Endodermal cell (in vitro differentiated cells): ENCODE measurements at regions not wholly inside any gene's neighbourhood (a gene's known extent, or its start where the extent isn't known, plus 50 kb on each side); places are given as distances from the start of the nearest gene placed in this dataset.

ENCODE experiments used
- DNase-seq: peaks from one replicate; pipeline ENCODE4 v3.0.0-alpha.2; 2017
- H3K27ac ChIP-seq: 2 replicates; pipeline ENCODE4 v1.5.1; 2013; ENCODE audit warnings: mild to moderate bottlenecking, low read depth, low read length, moderate library complexity
- H3K27me3 ChIP-seq: 2 replicates; pipeline ENCODE4 v1.6.1; 2013; ENCODE audit warnings: mild to moderate bottlenecking, low read length, moderate library complexity; ENCODE audit not compliant: insufficient read depth, control insufficient read depth, poor library complexity, severe bottlenecking
- H3K36me3 ChIP-seq: 2 replicates; pipeline ENCODE4 v1.7.0; 2013; ENCODE audit warnings: mild to moderate bottlenecking, low read length, moderate library complexity; ENCODE audit not compliant: control insufficient read depth, insufficient read depth
- H3K4me1 ChIP-seq: one replicate; pipeline ENCODE4 v1.7.0; 2013; ENCODE audit warnings: low read length; ENCODE audit not compliant: control insufficient read depth, insufficient read depth
- H3K4me3 ChIP-seq: 2 replicates; pipeline ENCODE4 v1.5.1; 2013; ENCODE audit warnings: mild to moderate bottlenecking, low read length, moderate library complexity
- H3K9ac ChIP-seq: 2 replicates; pipeline ENCODE4 v1.6.1; 2013; ENCODE audit warnings: mild to moderate bottlenecking, low read length, moderate library complexity; ENCODE audit not compliant: poor library complexity, severe bottlenecking; ENCODE audit errors: extremely low read depth
- H3K9me3 ChIP-seq: 2 replicates; pipeline ENCODE4 v1.6.1; 2013; ENCODE audit warnings: mild to moderate bottlenecking, low read length, moderate library complexity; ENCODE audit not compliant: control insufficient read depth
- H3K27ac Mint-ChIP-seq: 2 replicates; pipeline ENCODE4 v1.8.0; 2020; ENCODE audit warnings: mixed read lengths
- H3K27me3 Mint-ChIP-seq: 2 replicates; pipeline ENCODE4 v1.8.0; 2021; ENCODE audit warnings: mild to moderate bottlenecking, mixed read lengths; ENCODE audit not compliant: insufficient read depth
- H3K36me3 Mint-ChIP-seq: 2 replicates; pipeline ENCODE4 v1.8.0; 2020; ENCODE audit warnings: low read depth, mixed read lengths
- H3K4me1 Mint-ChIP-seq: 2 replicates; pipeline ENCODE4 v1.8.0; 2020; ENCODE audit warnings: mixed read lengths
- H3K4me3 Mint-ChIP-seq: 2 replicates; pipeline ENCODE4 v1.8.0; 2020; ENCODE audit warnings: mild to moderate bottlenecking, moderate library complexity, mixed read lengths
- H3K9me3 Mint-ChIP-seq: 2 replicates; pipeline ENCODE4 v1.8.0; 2020; ENCODE audit warnings: mild to moderate bottlenecking, mixed read lengths
- WGBS, 2 experiments: methylation state at CpG; one replicate each; pipeline versions ENCODE4 v1.1.5 to v1.1.7; 2013; ENCODE audit warnings: missing lambda C conversion rate in 2 of 2, mixed read lengths in 1 of 2; ENCODE audit not compliant: insufficient coverage in 1 of 2, insufficient read length in 1 of 2; 5-methylcytosine and 5-hydroxymethylcytosine counted together
- TF ChIP-seq, protein P1 (sequence below): fragments of 200-600 bp; sonication (generic); conservative IDR thresholded peaks from 2 replicates; pipeline ENCODE4 v1.5.0; 2021; ENCODE audit warnings: antibody characterized with exemption, mild to moderate bottlenecking

DNA sequence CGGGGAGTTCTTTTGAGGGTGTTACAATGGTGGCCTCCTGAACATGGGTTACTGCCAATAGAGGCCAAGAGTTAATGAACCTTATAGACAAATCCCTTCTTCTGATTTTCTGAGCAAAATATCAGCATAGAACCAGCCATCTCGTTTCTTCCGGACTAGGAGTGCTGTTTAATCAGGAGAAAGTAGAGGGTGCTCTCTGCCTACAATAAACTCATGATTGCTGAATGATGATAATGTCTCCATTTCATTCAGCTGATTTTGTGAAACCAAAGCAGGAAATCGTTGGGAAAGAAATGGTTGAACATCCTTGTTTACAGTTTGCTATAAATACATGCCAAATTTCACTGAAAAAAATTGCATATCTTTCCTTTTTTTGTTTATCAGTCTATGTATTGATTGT, 142.8 kb upstream of the PLSCR5 start:
- Histone ChIP-seq H3K4me1 (no peaks in the 10 kb centered on the region), H3K36me3 (no peaks in the 10 kb centered on the region), H3K27me3 (no peaks in the 10 kb centered on the region), H3K27ac (no peak overlapping the region), H3K9me3 (no peaks in the 10 kb centered on the region), H3K9ac (no peak overlapping the region), H3K4me3 (no peak overlapping the region)
- H3K36me3 Mint-ChIP-seq = no peaks in the 10 kb centered on the region
- no peaks in the 10 kb centered on the region for H3K27me3 Mint-ChIP-seq
- no peaks in the 10 kb centered on the region for H3K9me3 Mint-ChIP-seq
- H3K4me1 Mint-ChIP-seq = peaks cover 6% of the 10 kb centered on the region
- TF ChIP-seq, protein P1, sequence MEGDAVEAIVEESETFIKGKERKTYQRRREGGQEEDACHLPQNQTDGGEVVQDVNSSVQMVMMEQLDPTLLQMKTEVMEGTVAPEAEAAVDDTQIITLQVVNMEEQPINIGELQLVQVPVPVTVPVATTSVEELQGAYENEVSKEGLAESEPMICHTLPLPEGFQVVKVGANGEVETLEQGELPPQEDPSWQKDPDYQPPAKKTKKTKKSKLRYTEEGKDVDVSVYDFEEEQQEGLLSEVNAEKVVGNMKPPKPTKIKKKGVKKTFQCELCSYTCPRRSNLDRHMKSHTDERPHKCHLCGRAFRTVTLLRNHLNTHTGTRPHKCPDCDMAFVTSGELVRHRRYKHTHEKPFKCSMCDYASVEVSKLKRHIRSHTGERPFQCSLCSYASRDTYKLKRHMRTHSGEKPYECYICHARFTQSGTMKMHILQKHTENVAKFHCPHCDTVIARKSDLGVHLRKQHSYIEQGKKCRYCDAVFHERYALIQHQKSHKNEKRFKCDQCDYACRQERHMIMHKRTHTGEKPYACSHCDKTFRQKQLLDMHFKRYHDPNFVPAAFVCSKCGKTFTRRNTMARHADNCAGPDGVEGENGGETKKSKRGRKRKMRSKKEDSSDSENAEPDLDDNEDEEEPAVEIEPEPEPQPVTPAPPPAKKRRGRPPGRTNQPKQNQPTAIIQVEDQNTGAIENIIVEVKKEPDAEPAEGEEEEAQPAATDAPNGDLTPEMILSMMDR = peak; percentile 57
- no peak overlapping the region for H3K27ac Mint-ChIP-seq
- DNase-seq = no peak
- H3K4me3 Mint-ChIP-seq = no peak overlapping the region
- 69 to 74% methylated on average over 3 to 4 of the region's 4 CpGs for WGBS, 2 experiments

DNA sequence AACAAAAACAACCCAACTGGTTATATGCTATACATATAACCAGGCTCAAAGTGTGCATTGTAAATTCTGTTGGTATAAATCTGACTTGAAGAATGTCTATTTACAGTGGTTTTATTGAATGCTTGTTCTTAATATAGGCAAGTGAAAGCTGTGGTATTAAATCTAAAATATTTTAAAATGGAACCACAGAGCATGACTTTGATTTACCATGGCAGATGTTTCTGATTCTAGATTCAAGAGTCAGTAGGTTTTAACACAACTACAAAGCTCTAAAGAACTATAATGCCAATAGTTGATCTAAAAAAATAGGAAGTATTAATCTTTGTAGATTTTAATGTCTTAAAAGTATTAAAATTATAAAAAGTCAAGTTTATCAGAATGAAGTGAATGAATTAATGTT, 141.9 kb upstream of the PLSCR5 start:
- H3K9me3 ChIP-seq = no peaks in the 10 kb centered on the region
- H3K27me3 ChIP-seq = no peaks in the 10 kb centered on the region
- H3K4me1 ChIP-seq = no peaks in the 10 kb centered on the region
- TF ChIP-seq, protein P1 = no peak
- Mint-ChIP-seq H3K36me3 (no peaks in the 10 kb centered on the region), H3K4me3 (no peak overlapping the region), H3K9me3 (no peaks in the 10 kb centered on the region), H3K27ac (no peak overlapping the region), H3K27me3 (no peaks in the 10 kb centered on the region), H3K4me1 (peaks cover 6% of the 10 kb centered on the region)
- H3K27ac ChIP-seq = no peak overlapping the region
- no peaks in the 10 kb centered on the region for H3K36me3 ChIP-seq
- DNase-seq = no peak
- H3K4me3 ChIP-seq = no peak overlapping the region
- H3K9ac ChIP-seq = no peak overlapping the region

DNA sequence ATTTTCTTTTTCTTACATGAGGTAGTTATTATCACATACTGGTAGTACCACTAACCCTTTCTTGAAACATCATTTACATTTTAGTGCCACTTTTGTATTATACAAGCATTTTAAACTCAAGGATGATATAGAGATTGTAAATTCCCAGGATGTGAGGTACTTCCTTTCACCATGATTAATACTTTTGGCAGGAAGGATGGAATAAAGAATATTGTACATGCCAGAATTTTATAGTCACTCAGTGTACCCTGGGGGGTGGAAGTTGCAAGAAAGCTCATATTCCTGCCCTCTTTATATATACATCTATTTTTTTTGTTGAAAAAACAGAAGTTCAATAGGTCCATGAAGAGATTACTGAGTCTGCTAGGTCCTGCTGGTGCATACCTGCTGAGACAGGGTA, 141.0 kb upstream of the PLSCR5 start:
- no peak overlapping the region for H3K4me3 Mint-ChIP-seq
- no peaks in the 10 kb centered on the region for H3K27me3 ChIP-seq
- H3K27ac Mint-ChIP-seq = no peak overlapping the region
- H3K27ac ChIP-seq = no peak overlapping the region
- H3K4me1 ChIP-seq = no peaks in the 10 kb centered on the region
- DNase-seq = no peak
- H3K4me1 Mint-ChIP-seq = peaks cover 6% of the 10 kb centered on the region
- no peaks in the 10 kb centered on the region for H3K9me3 Mint-ChIP-seq
- peaks cover 3% of the 10 kb centered on the region for H3K9me3 ChIP-seq
- TF ChIP-seq, protein P1 = no peak
- no peaks in the 10 kb centered on the region for H3K27me3 Mint-ChIP-seq
- no peak overlapping the region for H3K9ac ChIP-seq
- H3K36me3 ChIP-seq = no peaks in the 10 kb centered on the region
- H3K36me3 Mint-ChIP-seq = no peaks in the 10 kb centered on the region
- no peak overlapping the region for H3K4me3 ChIP-seq
